PC-3 (cell line): ENCODE measurements at regions not wholly inside any gene's neighbourhood (a gene's known extent, or its start where the extent isn't known, plus 50 kb on each side); places are given as distances from the start of the nearest gene placed in this dataset.

Source experiments
- ATAC-seq: fragments of 200-7000 bp; cut with Tn5 transposase; 2 replicates; pipeline ENCODE4 v1.9.1; 2020; ENCODE audit warnings: mild to moderate bottlenecking, moderate library complexity
- BruUV-seq: library from RNA; stranded (reverse); fragments of 400-500 nt; replicated peaks from 2 replicates; lab custom pipeline; 2021; lab: Mats Ljungman, UMichigan
- CTCF ChIA-PET: fragments of 300-600 bp; sonication (Branson Sonifier 250); formaldehyde crosslinking; loops from one replicate; lab custom pipeline; 2022; ENCODE audit warnings: antibody characterized with exemption; lab: Charles Lee
- POLR2A ChIA-PET: fragments of 300-600 bp; sonication (Branson Sonifier 250); formaldehyde crosslinking; loops from one replicate; lab custom pipeline; 2022; ENCODE audit warnings: antibody characterized with exemption; ENCODE audit not compliant: unreplicated experiment; lab: Charles Lee
- DNase-seq: peaks from one replicate; pipeline ENCODE4 v3.0.0-alpha.2; 2015
- H2AFZ ChIP-seq: fragments of 300-600 bp; sonication (generic); 2 replicates; pipeline ENCODE4 v1.6.0; 2016; ENCODE audit warnings: antibody characterized with exemption, low read length
- H3F3A ChIP-seq: fragments of 300-600 bp; sonication (generic); one replicate; pipeline ENCODE4 v1.6.0; 2017; ENCODE audit warnings: antibody characterized with exemption, low read length, control low read depth, mild to moderate bottlenecking; ENCODE audit not compliant: unreplicated experiment
- H3K27ac ChIP-seq: fragments of 300-600 bp; sonication (generic); 2 replicates; pipeline ENCODE4 v1.5.1; 2016; ENCODE audit warnings: mild to moderate bottlenecking, low read length
- H3K27me3 ChIP-seq: fragments of 300-600 bp; sonication (generic); 2 replicates; pipeline ENCODE4 v1.6.1; 2016; ENCODE audit warnings: low read length, mixed read lengths
- H3K36me3 ChIP-seq: fragments of 300-600 bp; sonication (generic); 2 replicates; pipeline ENCODE4 v1.6.1; 2016; ENCODE audit warnings: low read depth, mixed run types, low read length, mixed read lengths
- H3K4me1 ChIP-seq: fragments of 300-600 bp; sonication (generic); 2 replicates; pipeline ENCODE4 v1.5.1; 2016; ENCODE audit warnings: low read length; ENCODE audit not compliant: insufficient read depth
- H3K4me2 ChIP-seq: fragments of 300-600 bp; sonication (generic); 2 replicates; pipeline ENCODE4 v1.6.0; 2016; ENCODE audit warnings: low read length
- H3K4me3 ChIP-seq: fragments of 300-600 bp; sonication (generic); 2 replicates; pipeline ENCODE4 v1.5.1; 2016; ENCODE audit warnings: mild to moderate bottlenecking, low read length, mixed read lengths
- H3K79me2 ChIP-seq: fragments of 300-600 bp; sonication (generic); 2 replicates; pipeline ENCODE4 v1.6.1; 2017; ENCODE audit warnings: low read length, mixed read lengths
- H3K9ac ChIP-seq: fragments of 300-600 bp; sonication (generic); 2 replicates; pipeline ENCODE4 v1.6.0; 2016; ENCODE audit warnings: mild to moderate bottlenecking, low read length
- H3K9me2 ChIP-seq: fragments of 300-600 bp; sonication (generic); replicated peaks from 2 replicates; pipeline ENCODE4 v1.6.1; 2016; ENCODE audit warnings: mixed run types, low read length, mixed read lengths
- H3K9me3 ChIP-seq: fragments of 300-600 bp; sonication (generic); 2 replicates; pipeline ENCODE4 v1.6.1; 2016; ENCODE audit warnings: low read length, mixed read lengths
- H4K20me1 ChIP-seq: fragments of 300-600 bp; sonication (generic); 2 replicates; pipeline ENCODE4 v1.6.1; 2016; ENCODE audit warnings: low read length, mixed read lengths
- CTCF ChIP-seq: fragments of 300-600 bp; sonication (generic); conservative IDR thresholded peaks from 2 replicates; pipeline ENCODE4 v1.5.1; 2017; ENCODE audit warnings: antibody characterized with exemption, low read depth, mild to moderate bottlenecking, low read length
- EZH2 ChIP-seq: fragments of 300-600 bp; sonication (generic); IDR thresholded peaks from one replicate; pipeline ENCODE4 v1.6.1; 2017; ENCODE audit warnings: antibody characterized with exemption, mild to moderate bottlenecking, low read length; ENCODE audit not compliant: unreplicated experiment
- EZH2phosphoT487 ChIP-seq: fragments of 300-600 bp; sonication (generic); IDR thresholded peaks from 2 replicates; pipeline ENCODE4 v1.6.1; 2018; ENCODE audit warnings: mild to moderate bottlenecking, antibody characterized with exemption, low read length, borderline replicate concordance
- intact Hi-C: fragments of 100-400 bp; cut with micrococcal nuclease; formaldehyde crosslinking; loops from 2 replicates; pipeline ENCODE4 v1.9.0; 2023

GRCh38 chr11:19404787-19405186 is 164.0 kb upstream of the E2F8 start:
- DNase-seq = no peak
- ATAC-seq = no peak
- TF ChIP-seq CTCF (no peak), EZH2 (no peak), EZH2phosphoT487 (no peak)

GRCh38 chr11:19403196-19403895 is 162.6 kb upstream of the E2F8 start:
- no peak overlapping the region for H3K27ac ChIP-seq
- H3K9ac ChIP-seq = no peak overlapping the region
- no peaks in the 10 kb centered on the region for H3K79me2 ChIP-seq
- no peaks in the 10 kb centered on the region for H3F3A ChIP-seq
- H3K4me2 ChIP-seq = no peak overlapping the region
- intact Hi-C loops = no loop called here
- TF ChIP-seq CTCF (no peak), EZH2phosphoT487 (no peak), EZH2 (no peak)
- ATAC-seq = no peak
- ChIA-PET POLR2A (no interaction called here), CTCF (no interaction called here)
- no peaks in the 10 kb centered on the region for H3K9me2 ChIP-seq
- BruUV-seq = no TSS peak
- no peaks in the 10 kb centered on the region for H4K20me1 ChIP-seq
- DNase-seq = no peak
- H3K4me1 ChIP-seq = peaks cover 24% of the 10 kb centered on the region
- H3K36me3 ChIP-seq = no peaks in the 10 kb centered on the region
- no peak overlapping the region for H3K4me3 ChIP-seq
- H3K27me3 ChIP-seq = no peaks in the 10 kb centered on the region
- no peaks in the 10 kb centered on the region for H3K9me3 ChIP-seq
- H2AFZ ChIP-seq = no peak overlapping the region

More at GRCh38 chr11:19404787-19405186, 164.0 kb upstream of the E2F8 start:
- Histone ChIP-seq H4K20me1 (no peaks in the 10 kb centered on the region), H3K79me2 (no peaks in the 10 kb centered on the region), H3K27me3 (no peaks in the 10 kb centered on the region), H3K9ac (no peak overlapping the region), H2AFZ (no peak overlapping the region), H3K27ac (no peak overlapping the region), H3K36me3 (no peaks in the 10 kb centered on the region), H3K4me3 (no peak overlapping the region), H3K4me1 (peaks cover 10% of the 10 kb centered on the region; the same call in 1 of the 2 replicates), H3K9me2 (no peaks in the 10 kb centered on the region), H3K9me3 (no peaks in the 10 kb centered on the region), H3K4me2 (no peak overlapping the region), H3F3A (no peaks in the 10 kb centered on the region)
- intact Hi-C loops = no loop called here
- POLR2A ChIA-PET = no interaction called here
- BruUV-seq = no TSS peak
- CTCF ChIA-PET = no interaction called here

GRCh38 chr11:19400296-19400695 is 159.6 kb upstream of the E2F8 start:
- CTCF ChIA-PET = no interaction called here
- BruUV-seq = no TSS peak
- H3F3A ChIP-seq = no peaks in the 10 kb centered on the region
- H3K4me1 ChIP-seq = peaks cover 18% of the 10 kb centered on the region
- H2AFZ ChIP-seq = no peak overlapping the region
- ATAC-seq (no peak), DNase-seq (no peak)
- H3K9me3 ChIP-seq = no peaks in the 10 kb centered on the region
- no peak overlapping the region for H3K4me2 ChIP-seq
- H3K79me2 ChIP-seq = no peaks in the 10 kb centered on the region
- H3K27me3 ChIP-seq = no peaks in the 10 kb centered on the region
- intact Hi-C loops = no loop called here
- H3K36me3 ChIP-seq = no peaks in the 10 kb centered on the region
- H3K9me2 ChIP-seq = no peaks in the 10 kb centered on the region
- no peak for TF ChIP-seq EZH2
- TF ChIP-seq EZH2phosphoT487 = no peak
- no peak overlapping the region for H3K9ac ChIP-seq
- no peak overlapping the region for H3K4me3 ChIP-seq
- POLR2A ChIA-PET = no interaction called here
- H4K20me1 ChIP-seq = no peaks in the 10 kb centered on the region
- H3K27ac ChIP-seq = no peak overlapping the region
